GM12864 (cell line): ENCODE measurements at regions not wholly inside any gene's neighbourhood (a gene's known extent, or its start where the extent isn't known, plus 50 kb on each side); places are given as distances from the start of the nearest gene placed in this dataset.

Source experiments
- DNase-seq: peaks from one replicate; pipeline ENCODE4 v3.0.0-alpha.2; 2011; ENCODE audit warnings: low read depth
- H3K4me3 ChIP-seq: 2 replicates; pipeline ENCODE4 v1.5.1; 2011; ENCODE audit warnings: mild to moderate bottlenecking, low read depth, low read length, control low read depth
- CTCF ChIP-seq: IDR thresholded peaks from 2 replicates; pipeline ENCODE4 v1.5.1; 2011; ENCODE audit warnings: low read depth, mild to moderate bottlenecking, moderate library complexity, low read length, control low read depth, inconsistent platforms; ENCODE audit errors: missing control alignments

GRCh38 chr2:177073611-177074010, 139.0 kb upstream of the HNRNPA3 start:
- DNase-seq = no peak
- no peak for TF ChIP-seq CTCF
- no peak overlapping the region for H3K4me3 ChIP-seq

DNA sequence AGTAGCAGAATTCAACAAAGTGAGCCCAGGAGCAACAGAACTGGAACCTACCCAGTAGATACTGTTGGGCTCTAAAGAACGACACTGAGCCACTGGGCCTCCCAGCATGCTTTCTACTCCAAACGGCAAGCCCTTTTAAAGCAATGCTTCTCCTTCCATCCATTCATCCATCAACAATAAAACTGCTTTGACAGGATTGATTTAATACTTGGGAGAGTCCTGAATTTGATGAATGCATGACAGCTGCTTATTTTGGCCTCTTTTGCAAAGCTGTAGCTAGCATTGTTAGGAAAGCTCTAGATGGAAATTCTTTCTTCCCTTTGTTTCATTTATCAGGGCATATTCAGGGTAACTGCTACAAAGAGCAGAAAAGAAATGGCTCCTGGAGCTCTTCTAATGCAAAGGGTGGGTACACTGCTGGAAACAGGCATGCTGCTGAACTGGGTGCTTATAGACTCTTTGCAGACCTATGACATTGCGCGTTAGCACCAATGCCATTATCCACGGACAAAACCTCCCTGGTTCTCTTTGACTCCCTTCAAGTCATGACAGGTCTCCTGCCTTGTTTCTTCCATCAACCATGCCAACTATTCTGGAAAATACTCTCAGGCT, 138.4 kb upstream of the HNRNPA3 start:
- no peak overlapping the region for H3K4me3 ChIP-seq
- no peak for DNase-seq
- no peak for TF ChIP-seq CTCF

DNA sequence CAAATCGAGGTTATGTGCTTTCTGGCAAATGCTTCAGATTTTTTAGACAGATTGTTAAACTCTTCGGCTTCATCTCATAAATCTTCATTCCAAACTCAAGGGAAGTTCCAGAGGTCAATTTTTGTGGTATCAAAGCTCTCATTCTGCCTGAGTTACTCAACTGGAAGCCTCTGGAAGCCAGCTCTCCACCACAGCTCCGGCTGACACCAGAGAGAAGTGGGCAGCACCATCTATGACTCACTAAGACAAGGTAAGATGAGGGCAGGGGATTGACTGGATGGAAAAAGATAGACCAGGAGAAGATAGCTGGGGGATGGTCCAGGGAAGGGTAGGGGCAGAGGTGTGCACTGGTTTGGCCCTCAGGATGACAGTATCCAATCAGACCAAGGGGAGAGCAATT, 137.3 kb upstream of the HNRNPA3 start:
- no peak for TF ChIP-seq CTCF
- no peak for DNase-seq
- no peak overlapping the region for H3K4me3 ChIP-seq

DNA sequence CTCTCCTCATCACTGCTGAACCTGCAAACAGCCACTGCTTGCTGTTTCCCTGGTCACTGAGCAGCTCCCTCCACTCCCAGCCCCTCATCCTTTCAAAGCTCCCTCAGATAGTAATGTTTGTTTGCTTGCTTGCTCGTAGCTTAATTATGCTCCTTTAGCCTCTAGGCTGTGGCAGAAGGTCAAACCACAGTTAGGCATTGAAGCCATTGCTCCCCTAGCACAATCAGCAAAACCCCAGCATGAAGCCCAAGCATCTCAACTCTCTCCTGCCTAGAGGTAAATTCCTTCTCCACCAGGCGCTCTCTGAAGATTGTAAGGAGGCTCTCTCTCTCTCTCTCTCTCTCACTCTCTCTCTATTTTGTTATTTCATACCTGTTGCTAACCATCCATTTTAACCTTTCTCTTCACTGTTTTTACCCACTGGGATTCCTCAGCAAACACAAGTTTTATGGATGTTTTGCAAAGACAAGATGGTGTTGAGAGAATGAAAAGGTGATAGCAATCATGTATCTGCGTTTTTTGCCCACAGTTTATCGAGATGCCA, 135.9 kb upstream of the HNRNPA3 start:
- no peak for TF ChIP-seq CTCF
- H3K4me3 ChIP-seq = no peak overlapping the region
- DNase-seq = no peak

DNA sequence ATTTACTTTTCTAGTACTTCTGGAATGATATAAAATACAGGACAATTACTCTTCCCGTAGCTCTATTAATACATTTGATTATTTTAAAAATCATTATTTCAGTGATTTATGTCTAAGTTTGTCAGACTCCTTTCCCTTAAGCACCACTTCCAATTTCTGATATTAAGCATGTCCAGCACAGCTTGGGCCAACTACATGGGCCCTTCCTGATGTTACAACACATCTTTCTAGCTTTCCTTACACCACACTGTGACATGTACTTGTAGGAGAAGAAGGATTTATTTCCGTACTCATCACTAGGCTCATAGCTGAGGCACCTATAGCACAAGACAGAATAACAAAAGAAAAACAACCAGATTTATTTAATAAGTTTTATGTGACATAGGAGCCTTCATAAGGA, 134.8 kb upstream of the HNRNPA3 start:
- no peak for TF ChIP-seq CTCF
- no peak for DNase-seq
- no peak overlapping the region for H3K4me3 ChIP-seq

DNA sequence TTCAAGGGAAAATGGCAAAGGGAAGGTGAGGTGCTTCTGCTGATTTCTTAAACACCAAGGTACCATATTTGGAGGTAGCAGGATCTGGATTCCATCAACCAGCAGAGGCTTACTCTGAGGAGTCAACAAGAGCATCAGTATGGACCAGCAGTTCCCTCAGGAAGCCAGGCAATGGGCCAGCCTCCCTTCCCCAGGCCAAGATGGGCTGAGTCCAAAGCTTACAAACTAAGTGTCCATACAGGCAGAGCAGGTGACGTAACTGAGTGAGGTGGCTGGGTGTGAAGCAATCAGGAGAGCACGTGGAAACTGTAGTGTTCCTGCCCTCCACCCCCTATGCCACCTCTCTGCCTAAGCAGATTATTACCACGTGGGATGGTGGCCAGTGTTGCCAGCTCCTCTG, 134.2 kb upstream of the HNRNPA3 start:
- DNase-seq = no peak
- TF ChIP-seq CTCF = no peak
- no peak overlapping the region for H3K4me3 ChIP-seq

- TF ChIP-seq CTCF = no peak
- H3K4me3 ChIP-seq = no peak overlapping the region
- no peak for DNase-seq
Observed at GRCh38 chr2:177078855-177079254, 133.7 kb upstream of the HNRNPA3 start.
